AG04450 (cell line): ENCODE measurements at regions not wholly inside any gene's neighbourhood (a gene's known extent, or its start where the extent isn't known, plus 50 kb on each side); places are given as distances from the start of the nearest gene placed in this dataset.

Experiments
- CTCF ChIA-PET: fragments of 300-600, 350-600 bp; formaldehyde crosslinking; extraction: SDS; loops from one replicate; lab custom pipeline; 2022; ENCODE audit warnings: antibody characterized with exemption, inconsistent platforms; lab: Charles Lee
- POLR2A ChIA-PET: fragments of 350-600 bp; formaldehyde crosslinking; extraction: SDS; loops from one replicate; lab custom pipeline; 2021; ENCODE audit warnings: antibody characterized with exemption, inconsistent platforms; lab: Yijun Ruan, JAX
- DNase-seq: peaks from one replicate; pipeline ENCODE4 v3.0.0-alpha.2; 2011; ENCODE audit warnings: low read depth, low spot score
- H3K27ac ChIP-seq: one replicate; pipeline ENCODE4 v1.5.1; 2012; ENCODE audit warnings: low read depth, low read length, control low read depth
- H3K27me3 ChIP-seq: one replicate; pipeline ENCODE4 v1.6.0; 2012; ENCODE audit warnings: low read length; ENCODE audit not compliant: control insufficient read depth, insufficient read depth
- H3K4me3 ChIP-seq: 2 replicates; pipeline ENCODE4 v1.5.1; 2011; ENCODE audit warnings: mild to moderate bottlenecking, low read depth, low read length, control low read depth
- H3K9me3 ChIP-seq: 2 replicates; pipeline ENCODE4 v1.5.1; 2012; ENCODE audit warnings: low read length; ENCODE audit not compliant: control insufficient read depth, insufficient read depth
- TF ChIP-seq, protein P1 (sequence below): IDR thresholded peaks from 2 replicates; pipeline ENCODE4 v1.5.1; 2011; ENCODE audit warnings: low read depth, low read length, control low read depth, inconsistent platforms

DNA sequence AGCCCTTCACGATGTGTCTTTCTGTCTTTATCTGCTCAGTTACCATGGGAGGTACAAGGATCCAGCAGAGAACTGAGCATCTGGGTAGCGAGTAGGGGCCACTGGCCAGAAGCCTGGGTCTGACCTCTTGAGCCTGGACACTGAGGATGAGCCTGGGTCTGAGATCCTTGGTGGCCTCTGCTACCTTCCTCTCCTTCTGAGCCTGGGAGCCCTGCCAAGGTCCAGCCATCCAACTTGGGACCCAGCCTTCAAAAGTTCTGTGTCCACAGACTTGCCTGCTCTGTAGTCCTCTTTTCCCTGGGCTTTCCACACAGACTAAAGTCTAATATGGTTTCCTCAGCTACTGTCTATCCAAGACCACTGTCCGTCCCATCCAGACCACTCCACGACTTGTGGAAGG is 60.2 kb upstream of the NAA20 start:
- H3K27ac ChIP-seq: no peak overlapping the region
- TF ChIP-seq, protein P1, sequence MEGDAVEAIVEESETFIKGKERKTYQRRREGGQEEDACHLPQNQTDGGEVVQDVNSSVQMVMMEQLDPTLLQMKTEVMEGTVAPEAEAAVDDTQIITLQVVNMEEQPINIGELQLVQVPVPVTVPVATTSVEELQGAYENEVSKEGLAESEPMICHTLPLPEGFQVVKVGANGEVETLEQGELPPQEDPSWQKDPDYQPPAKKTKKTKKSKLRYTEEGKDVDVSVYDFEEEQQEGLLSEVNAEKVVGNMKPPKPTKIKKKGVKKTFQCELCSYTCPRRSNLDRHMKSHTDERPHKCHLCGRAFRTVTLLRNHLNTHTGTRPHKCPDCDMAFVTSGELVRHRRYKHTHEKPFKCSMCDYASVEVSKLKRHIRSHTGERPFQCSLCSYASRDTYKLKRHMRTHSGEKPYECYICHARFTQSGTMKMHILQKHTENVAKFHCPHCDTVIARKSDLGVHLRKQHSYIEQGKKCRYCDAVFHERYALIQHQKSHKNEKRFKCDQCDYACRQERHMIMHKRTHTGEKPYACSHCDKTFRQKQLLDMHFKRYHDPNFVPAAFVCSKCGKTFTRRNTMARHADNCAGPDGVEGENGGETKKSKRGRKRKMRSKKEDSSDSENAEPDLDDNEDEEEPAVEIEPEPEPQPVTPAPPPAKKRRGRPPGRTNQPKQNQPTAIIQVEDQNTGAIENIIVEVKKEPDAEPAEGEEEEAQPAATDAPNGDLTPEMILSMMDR: no peak
- no peak overlapping the region for H3K4me3 ChIP-seq
- H3K9me3 ChIP-seq: no peaks in the 10 kb centered on the region
- POLR2A ChIA-PET: interaction anchor here (1.5 kb wide), 1 partner anchor 9 kb away, joined by 3 read pairs; no protein-coding TSS in a partner anchor
- CTCF ChIA-PET: no interaction called here
- DNase-seq: no peak
- H3K27me3 ChIP-seq: no peaks in the 10 kb centered on the region

DNA sequence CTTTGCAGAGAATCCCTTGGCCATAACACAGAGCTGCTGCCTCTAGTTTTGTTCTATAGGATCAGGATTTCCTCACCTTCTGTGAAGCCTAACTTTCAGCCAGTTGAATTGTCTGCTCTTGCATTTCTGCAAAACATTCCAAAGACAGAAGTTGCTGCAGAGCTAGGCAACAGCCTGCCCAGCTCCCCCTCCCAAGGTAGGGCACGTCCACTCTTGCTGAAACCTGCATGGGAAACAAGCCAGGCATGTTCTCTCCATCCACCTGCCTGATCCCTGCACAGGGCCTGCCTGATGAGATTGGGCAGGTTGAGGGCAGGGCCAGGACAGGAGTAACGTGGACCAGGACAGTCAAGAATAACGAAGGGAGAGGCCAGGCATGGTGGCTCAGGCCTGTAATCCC is 58.9 kb upstream of the NAA20 start:
- TF ChIP-seq, protein P1: no peak
- no peaks in the 10 kb centered on the region for H3K9me3 ChIP-seq
- ChIA-PET POLR2A (interaction anchor here (1.5 kb wide), 1 partner anchor 10 kb away, joined by 3 read pairs; no protein-coding TSS in a partner anchor), CTCF (no interaction called here)
- H3K27ac ChIP-seq: peak overlapping the region; percentile 21
- DNase-seq: no peak
- H3K4me3 ChIP-seq: no peak overlapping the region
- no peaks in the 10 kb centered on the region for H3K27me3 ChIP-seq

DNA sequence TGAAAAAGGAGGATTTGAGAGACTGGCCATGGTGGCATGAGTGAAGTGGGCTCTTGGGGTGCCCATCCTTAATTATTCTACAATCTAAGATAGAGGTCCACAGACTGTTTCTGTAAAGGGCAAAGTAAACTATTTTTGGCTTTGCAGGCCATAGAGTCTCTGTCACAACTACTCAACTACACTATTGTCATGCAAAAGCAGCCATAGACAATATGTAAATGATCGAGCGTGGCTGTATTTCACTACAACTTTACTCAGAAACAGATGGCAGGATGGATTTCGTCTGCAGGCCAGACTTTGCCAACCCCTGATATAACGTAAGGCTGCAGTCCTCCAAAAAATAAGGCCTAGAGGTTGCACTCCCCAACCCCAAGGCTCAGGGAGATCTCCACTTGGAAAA is 58.2 kb upstream of the NAA20 start:
- CTCF ChIA-PET: no interaction called here
- no peak for DNase-seq
- no peaks in the 10 kb centered on the region for H3K27me3 ChIP-seq
- TF ChIP-seq, protein P1: no peak
- POLR2A ChIA-PET: no interaction called here
- H3K9me3 ChIP-seq: no peaks in the 10 kb centered on the region
- H3K4me3 ChIP-seq: no peak overlapping the region
- H3K27ac ChIP-seq: no peak overlapping the region

DNA sequence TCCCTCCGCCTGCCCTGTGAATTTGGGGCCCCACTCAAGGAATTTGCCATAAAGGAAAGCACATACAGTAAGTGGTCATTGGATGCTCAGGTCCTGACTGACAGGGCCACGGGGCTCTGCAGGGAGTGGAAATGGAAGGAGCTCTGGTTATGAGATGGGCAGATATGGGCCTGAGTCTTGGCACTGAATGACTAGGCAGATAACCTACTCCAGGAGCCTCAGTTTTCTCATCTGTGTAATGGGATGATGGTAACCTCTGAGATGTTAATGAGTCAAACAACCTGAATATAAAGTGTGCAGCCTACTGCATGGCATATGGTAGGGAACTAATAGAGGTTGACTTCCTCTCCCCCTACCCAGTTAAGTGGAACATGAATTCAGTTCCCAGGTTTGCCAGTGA is 56.4 kb upstream of the NAA20 start:
- ChIA-PET POLR2A (no interaction called here), CTCF (interaction anchor here (2.3 kb wide), 1 partner anchor 34 kb away, joined by 7 read pairs; no protein-coding TSS in a partner anchor)
- DNase-seq: no peak
- no peak overlapping the region for H3K27ac ChIP-seq
- no peaks in the 10 kb centered on the region for H3K9me3 ChIP-seq
- no peak overlapping the region for H3K4me3 ChIP-seq
- TF ChIP-seq, protein P1: no peak
- H3K27me3 ChIP-seq: no peaks in the 10 kb centered on the region

DNA sequence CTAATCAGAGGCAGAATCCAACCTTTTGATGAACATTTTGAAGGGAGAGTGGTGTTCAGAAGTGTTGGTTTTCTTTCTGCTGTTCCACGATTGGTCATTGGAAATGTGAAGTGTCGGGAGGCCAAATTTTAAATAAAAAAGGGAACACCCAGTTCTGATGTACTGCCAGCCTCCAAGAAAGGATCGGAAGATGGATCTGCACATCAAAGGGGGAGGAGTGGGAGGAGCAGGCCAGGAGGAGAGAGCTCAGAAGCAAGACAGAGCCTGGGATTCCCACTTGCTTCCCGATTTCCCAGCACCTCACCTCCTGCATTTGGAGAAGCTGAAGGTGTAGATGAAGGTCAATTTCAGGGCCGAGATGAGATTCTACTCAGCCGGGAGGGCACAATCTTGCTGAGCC is 55.9 kb upstream of the NAA20 start:
- H3K27ac ChIP-seq: no peak overlapping the region
- H3K9me3 ChIP-seq: no peaks in the 10 kb centered on the region
- no peak overlapping the region for H3K4me3 ChIP-seq
- ChIA-PET POLR2A (no interaction called here), CTCF (interaction anchor here (0.7 to 2.3 kb wide), 2 partner anchors 34 to 47 kb away, joined by 4 to 7 read pairs; no protein-coding TSS in a partner anchor)
- DNase-seq: no peak
- TF ChIP-seq, protein P1: no peak
- H3K27me3 ChIP-seq: no peaks in the 10 kb centered on the region
